Thyroid gland (tissue), 4 donors: ENCODE measurements at regions not wholly inside any gene's neighbourhood (a gene's known extent, or its start where the extent isn't known, plus 50 kb on each side); places are given as distances from the start of the nearest gene placed in this dataset.

ENCODE experiments used
- DNase-seq, 2 donors: peaks; one replicate each; pipeline ENCODE4 v3.0.0-alpha.2; 2019
- H3K27ac ChIP-seq, 3 donors: fragments of 200-600 bp; sonication (generic); 1 replicate in 2 of 3; 2 replicates in 1 of 3; pipeline ENCODE4 v1.5.1; 2016 to 2019; ENCODE audit warnings: mild to moderate bottlenecking in 1 of 3, moderate library complexity in 1 of 3
- H3K27me3 ChIP-seq: fragments of 200-600 bp; sonication (generic); one replicate; pipeline ENCODE4 v1.5.1; 2019
- H3K36me3 ChIP-seq, 2 donors: fragments of 200-600 bp; sonication (generic); one replicate each; pipeline ENCODE4 v1.5.1; 2016 to 2019
- H3K4me1 ChIP-seq, 2 donors: fragments of 200-600 bp; sonication (generic); one replicate each; pipeline ENCODE4 v1.5.1; 2017 to 2019
- H3K4me3 ChIP-seq, 3 donors: fragments of 200-600 bp; sonication (generic); replicated peaks in 1 of 3; 1 replicate in 2 of 3; 2 replicates in 1 of 3; pipeline ENCODE4 v1.5.1; 2016; ENCODE audit warnings: mild to moderate bottlenecking in 1 of 3
- H3K9me3 ChIP-seq: fragments of 200-600 bp; sonication (generic); one replicate; pipeline ENCODE4 v1.5.1; 2017
- CTCF ChIP-seq, 6 experiments: fragments of 200-600 bp in 3 of 6; fragments of 450-650 bp in 3 of 6; sonication (generic) in 3 of 6; IDR thresholded peaks; one replicate each; pipeline ENCODE4 v1.5.1; 2016 to 2019; ENCODE audit warnings: antibody characterized with exemption in 6 of 6, mild to moderate bottlenecking in 2 of 6, inconsistent platforms in 1 of 6, moderate library complexity in 1 of 6
- POLR2A ChIP-seq, 2 donors: fragments of 450-650 bp; IDR thresholded peaks; one replicate each; pipeline ENCODE4 v1.6.1; 2017; ENCODE audit warnings: antibody characterized with exemption in 2 of 2, mild to moderate bottlenecking in 2 of 2, moderate library complexity in 1 of 2
- WGBS, 2 donors: methylation state at CpG; one replicate each; pipeline ENCODE4 v1.1.5; 2017; 5-methylcytosine and 5-hydroxymethylcytosine counted together
- intact Hi-C: fragments of 100-400 bp; cut with DNase I; formaldehyde crosslinking; loops from one replicate; pipeline ENCODE4 v1.15.1; 2023

GRCh38 chr15:39404767-39405181 is 176.1 kb upstream of the THBS1 start:
- H3K4me1 ChIP-seq = peaks cover 6 to 15% of the 10 kb centered on the region in 2 donors
- H3K4me3 ChIP-seq = no peak overlapping the region
- intact Hi-C loops = no loop called here
- no peaks in the 10 kb centered on the region for H3K27me3 ChIP-seq
- WGBS, 2 donors = 85 to 94% methylated on average over 5 of the region's 5 CpGs
- TF ChIP-seq POLR2A (IDR thresholded peaks at IDR 0.05) (no peak), CTCF (IDR thresholded peaks at IDR 0.05) (no peak)
- DNase-seq = no peak
- H3K27ac ChIP-seq = no peak overlapping the region
- no peaks in the 10 kb centered on the region for H3K36me3 ChIP-seq
- H3K9me3 ChIP-seq = no peaks in the 10 kb centered on the region

GRCh38 chr15:39406485-39406884 is 174.4 kb upstream of the THBS1 start:
- H3K27me3 ChIP-seq = no peaks in the 10 kb centered on the region
- intact Hi-C loops = no loop called here
- 93 to 95% methylated on average over 6 of the region's 6 CpGs for WGBS, 2 donors
- no peaks in the 10 kb centered on the region for H3K9me3 ChIP-seq
- H3K4me1 ChIP-seq = peaks cover 3 to 7% of the 10 kb centered on the region in 2 donors
- H3K27ac ChIP-seq = no peak overlapping the region
- H3K36me3 ChIP-seq = no peaks in the 10 kb centered on the region
- TF ChIP-seq CTCF (IDR thresholded peaks at IDR 0.05) = no peak
- TF ChIP-seq POLR2A (IDR thresholded peaks at IDR 0.05) = no peak
- no peak for DNase-seq
- H3K4me3 ChIP-seq = no peak overlapping the region

- no peaks in the 10 kb centered on the region for H3K36me3 ChIP-seq
- TF ChIP-seq POLR2A (IDR thresholded peaks at IDR 0.05) = no peak
- no peak for TF ChIP-seq CTCF (IDR thresholded peaks at IDR 0.05)
- H3K27me3 ChIP-seq = no peaks in the 10 kb centered on the region
- H3K4me3 ChIP-seq = no peak overlapping the region
- 98% methylated on average over 2 of the region's 2 CpGs for WGBS, 2 donors
- no peak for DNase-seq
- intact Hi-C loops = no loop called here
- H3K27ac ChIP-seq = no peak overlapping the region
- H3K9me3 ChIP-seq = no peaks in the 10 kb centered on the region
- H3K4me1 ChIP-seq = peaks cover 0 to 7% of the 10 kb centered on the region in 2 donors
These were observed 173.8 kb upstream of the THBS1 start for GRCh38 chr15:39407116-39407515.

- no peak for TF ChIP-seq POLR2A (IDR thresholded peaks at IDR 0.05)
- no peak for TF ChIP-seq CTCF (IDR thresholded peaks at IDR 0.05)
- 92 to 94% methylated on average over 2 of the region's 2 CpGs for WGBS, 2 donors
These were observed 170.9 kb upstream of the THBS1 start for GRCh38 chr15:39409876-39410530.

GRCh38 chr15:39411102-39411989 is 169.5 kb upstream of the THBS1 start:
- Histone ChIP-seq H3K9me3 (no peaks in the 10 kb centered on the region), H3K27me3 (no peaks in the 10 kb centered on the region), H3K36me3 (no peaks in the 10 kb centered on the region), H3K4me1 (no peaks in the 10 kb centered on the region), H3K4me3 (no peak overlapping the region), H3K27ac (no peak overlapping the region)
- whole genome bisulfite sequencing, 2 donors = 70 to 78% methylated on average over 4 of the region's 4 CpGs
- intact Hi-C loops = no loop called here
- DNase-seq = no peak
- TF ChIP-seq POLR2A (IDR thresholded peaks at IDR 0.05) (no peak), CTCF (IDR thresholded peaks at IDR 0.05) (no peak)

More at GRCh38 chr15:39409876-39410530, 170.9 kb upstream of the THBS1 start:
- no peaks in the 10 kb centered on the region for H3K36me3 ChIP-seq
- H3K9me3 ChIP-seq = no peaks in the 10 kb centered on the region
- DNase-seq = no peak
- no peaks in the 10 kb centered on the region for H3K27me3 ChIP-seq
- intact Hi-C loops = no loop called here
- no peaks in the 10 kb centered on the region for H3K4me1 ChIP-seq
- no peak overlapping the region for H3K4me3 ChIP-seq
- H3K27ac ChIP-seq = no peak overlapping the region
